HPDE6-E6E7 (cell line): ENCODE measurements at regions not wholly inside any gene's neighbourhood (a gene's known extent, or its start where the extent isn't known, plus 50 kb on each side); places are given as distances from the start of the nearest gene placed in this dataset.
"Not testable (repeated sequence)": the region's sequence is repeated elsewhere in the genome, so short reads cannot be mapped to it uniquely, and the experiment has no call there.

ENCODE experiments used
- DNase-seq: peaks from one replicate; pipeline ENCODE4 v3.0.0; 2011; ENCODE audit warnings: missing footprints; ENCODE audit errors: extremely low spot score

DNA sequence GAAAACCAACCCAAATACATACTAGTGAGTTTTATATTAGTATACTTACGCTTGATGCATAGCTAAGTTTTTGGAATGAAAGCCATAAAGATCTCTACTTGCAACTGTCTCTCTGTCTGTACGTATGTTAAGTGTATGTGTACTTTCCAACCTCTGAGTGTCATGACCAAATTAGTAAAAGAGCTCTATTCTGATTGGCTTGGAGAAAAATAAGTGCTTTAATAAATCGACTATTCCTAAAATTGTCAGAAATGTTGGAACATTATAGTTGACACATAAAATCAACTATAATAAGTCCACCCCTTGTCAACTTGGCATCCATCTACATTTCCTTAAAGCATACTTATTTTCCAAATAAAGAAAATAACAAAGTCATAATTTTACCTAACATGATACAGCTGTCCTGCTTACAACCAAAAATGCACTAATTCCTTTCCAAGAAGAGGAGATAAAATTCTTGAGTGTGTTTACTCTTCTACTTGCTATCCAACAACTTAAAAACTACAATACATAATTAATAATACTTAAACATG lies 507.4 kb upstream of the ATP2B1 start:
- DNase-seq: no peak

DNA sequence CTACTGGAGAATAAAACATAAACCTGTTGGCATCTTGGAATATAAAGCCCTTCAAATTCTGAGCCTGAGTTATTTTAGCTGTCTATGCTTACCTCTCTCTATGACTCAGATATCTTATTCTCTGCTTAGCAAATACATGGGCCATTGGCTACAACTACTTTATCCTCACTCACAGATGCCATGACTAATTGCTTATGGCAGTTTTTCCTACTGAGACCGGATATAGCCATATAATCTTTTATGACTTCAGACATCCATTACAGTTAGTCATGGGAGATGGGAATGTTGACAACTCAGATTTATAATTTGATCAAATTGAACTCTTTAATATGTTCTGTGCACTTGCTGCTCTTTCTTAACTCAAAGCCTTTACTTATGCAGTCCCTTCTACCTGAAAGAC lies 502.4 kb upstream of the ATP2B1 start:
- peak; percentile 48 for DNase-seq

DNA sequence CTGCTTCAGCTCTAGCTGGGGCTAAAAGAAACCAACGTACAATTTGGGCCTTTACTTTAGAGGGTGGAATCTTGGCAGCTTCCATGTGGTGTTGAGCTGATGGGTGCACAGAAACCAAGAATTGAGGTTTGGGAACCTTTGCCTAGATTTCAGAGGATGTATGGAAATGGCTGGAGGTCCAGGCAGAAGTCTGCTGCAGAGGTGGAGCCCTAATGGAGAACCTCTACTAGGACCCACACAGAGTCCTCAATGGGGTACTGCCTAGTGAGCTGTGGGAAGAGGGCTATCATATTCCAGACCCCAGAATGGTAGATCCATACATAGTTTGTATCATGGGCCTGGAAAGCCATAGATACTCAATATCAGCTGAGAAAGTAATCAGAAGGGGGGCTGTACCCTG lies 500.4 kb upstream of the ATP2B1 start:
- no peak for DNase-seq

DNA sequence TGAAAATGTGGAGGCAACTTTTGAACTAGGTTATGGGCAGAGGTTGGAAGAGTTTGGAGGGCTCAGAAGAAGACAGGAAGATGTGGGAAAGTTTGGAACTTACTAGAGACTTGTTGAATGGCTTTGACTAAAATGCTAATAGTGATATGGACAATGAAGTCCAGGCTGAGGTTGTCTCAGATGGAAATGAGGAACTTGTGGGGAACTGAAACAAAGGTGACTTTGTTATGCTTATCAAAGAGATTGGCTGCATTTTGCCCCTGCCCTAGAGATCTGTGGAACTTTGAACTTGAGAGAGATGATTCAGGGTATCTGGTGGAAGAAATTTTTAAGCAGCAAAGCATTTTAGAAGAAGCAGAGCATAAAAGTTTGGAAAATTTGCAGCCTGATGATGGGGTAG lies 499.7 kb upstream of the ATP2B1 start:
- not testable (repeated sequence) for DNase-seq

DNA sequence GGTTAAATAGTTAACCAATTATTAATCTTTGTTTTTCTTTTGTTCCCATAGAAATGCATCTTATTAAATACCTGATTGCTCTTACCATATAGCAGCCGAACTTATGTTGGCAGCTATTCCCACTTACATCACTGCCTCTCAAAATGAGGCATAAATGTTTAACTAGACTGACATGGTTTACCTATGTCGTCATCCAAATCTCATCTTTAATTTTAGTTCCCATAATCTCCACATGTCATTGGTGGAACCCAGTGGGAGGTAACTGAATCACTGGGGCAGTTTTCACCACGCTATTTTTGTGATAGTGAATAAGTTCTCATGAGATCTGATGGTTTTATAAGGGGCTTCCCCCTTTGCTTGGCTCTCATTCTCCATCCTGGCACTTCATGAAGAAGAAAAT lies 499.2 kb upstream of the ATP2B1 start:
- no peak for DNase-seq

DNA sequence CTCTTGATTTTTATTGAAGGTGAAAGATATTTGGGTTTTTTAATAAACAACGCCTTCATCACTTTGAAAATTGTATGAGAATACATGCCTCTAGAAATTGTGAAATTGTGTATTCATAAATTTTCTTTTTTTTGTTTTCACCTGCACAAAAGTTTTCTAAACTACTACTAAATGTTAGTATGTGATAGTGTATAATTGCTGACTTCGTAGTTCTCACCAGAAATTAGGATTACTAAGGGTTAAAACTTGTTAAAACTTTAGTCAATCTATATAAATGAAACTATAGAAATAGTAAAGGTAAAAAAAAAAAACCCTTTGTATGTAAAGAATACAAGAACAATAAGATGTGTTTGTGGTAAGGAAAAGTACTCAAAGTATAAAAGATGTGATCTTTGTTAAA lies 496.5 kb upstream of the ATP2B1 start:
- no peak for DNase-seq

DNA sequence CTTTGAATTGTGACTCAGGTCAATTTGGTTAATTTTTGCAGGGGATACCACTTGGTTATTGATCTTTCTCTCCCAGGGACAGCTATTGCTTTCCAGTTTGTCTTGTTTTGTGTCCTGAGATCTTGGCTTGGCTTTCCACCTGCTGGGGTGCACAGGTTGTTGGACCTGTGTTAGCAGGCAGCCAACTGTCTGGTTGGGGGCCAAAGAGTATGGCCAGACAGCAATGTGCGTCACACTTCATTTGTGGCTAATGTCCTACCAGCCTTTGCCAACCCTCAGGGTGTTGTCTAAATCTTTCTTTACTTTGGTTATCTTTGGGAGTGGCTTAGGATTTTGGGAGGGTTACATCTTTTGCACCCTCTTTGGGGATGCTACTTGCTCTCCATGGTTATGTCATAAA lies 494.9 kb upstream of the ATP2B1 start:
- no peak for DNase-seq

DNA sequence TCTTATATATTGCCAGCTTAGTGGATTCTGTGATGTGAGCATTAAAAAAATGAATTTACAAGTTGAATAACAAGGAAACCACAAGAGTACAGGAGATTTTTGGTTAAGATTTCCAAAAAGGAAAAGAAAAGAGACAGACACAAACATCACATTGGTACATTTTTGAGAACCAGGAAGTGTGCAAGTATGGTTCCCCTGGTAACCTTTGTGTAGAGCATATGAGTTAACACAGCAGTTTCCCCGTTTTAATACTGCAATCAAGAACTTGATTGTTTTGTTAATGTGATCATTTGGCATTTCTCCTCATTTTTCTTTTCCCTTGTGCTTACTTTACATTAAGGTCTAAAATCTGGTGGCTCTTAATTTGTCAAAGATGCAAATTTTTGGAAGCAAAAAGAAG lies 490.4 kb upstream of the ATP2B1 start:
- DNase-seq: no peak

DNA sequence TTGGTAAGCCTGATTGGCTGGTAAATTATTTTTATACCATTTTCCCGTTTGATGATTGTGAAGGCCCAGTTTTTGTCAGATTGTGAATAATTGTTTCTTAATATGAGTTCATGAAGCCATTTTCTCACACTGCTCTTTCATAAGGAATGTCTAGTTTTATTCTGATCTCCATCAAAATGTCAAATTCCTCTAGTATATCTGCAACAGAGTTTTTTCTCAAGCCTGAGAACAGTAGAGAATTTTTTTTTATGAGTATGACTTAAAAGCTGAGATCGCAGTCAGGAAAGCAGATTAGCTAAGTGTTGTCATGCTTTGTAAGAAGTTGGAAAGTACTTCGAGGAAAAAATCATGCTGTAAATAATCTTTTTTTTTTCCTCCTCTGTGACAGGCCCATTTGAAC lies 484.9 kb upstream of the ATP2B1 start:
- no peak for DNase-seq

DNA sequence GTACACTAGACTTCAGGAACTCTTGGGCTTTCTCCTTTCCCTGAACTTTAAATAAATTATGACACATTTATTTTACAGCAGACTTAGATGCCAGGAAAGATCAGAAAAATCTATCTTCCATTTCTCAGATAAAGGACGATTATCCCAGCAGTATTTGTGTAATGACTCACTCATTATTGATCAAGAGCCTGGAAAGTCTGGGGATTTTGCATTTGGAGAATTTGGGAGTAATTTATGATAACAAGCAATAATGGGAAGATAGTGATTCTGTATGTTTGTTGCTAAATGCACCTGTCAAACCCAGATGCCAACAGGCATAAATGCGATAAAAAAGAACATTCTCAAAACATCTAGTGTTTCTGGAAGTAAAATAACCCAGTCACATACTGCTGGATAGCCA lies 480.2 kb upstream of the ATP2B1 start:
- no peak for DNase-seq

DNA sequence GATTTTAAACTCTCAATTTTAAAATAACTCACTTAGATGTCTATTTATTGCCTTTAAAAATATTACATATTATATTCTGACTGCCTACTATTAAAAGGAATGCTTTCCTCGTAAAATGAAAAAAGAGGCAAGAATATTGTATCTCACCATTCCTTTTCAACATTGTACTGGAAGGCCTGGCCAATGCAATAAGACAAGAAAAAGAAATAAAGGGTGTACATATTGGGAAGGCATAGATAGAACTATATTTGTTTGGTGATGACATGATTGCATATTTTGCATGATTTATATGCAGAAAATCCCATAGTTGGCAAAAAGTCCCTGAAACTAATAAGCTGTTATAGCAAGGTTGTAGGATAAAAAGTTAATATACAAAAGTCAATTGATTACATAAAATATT lies 474.6 kb upstream of the ATP2B1 start:
- no peak for DNase-seq

DNA sequence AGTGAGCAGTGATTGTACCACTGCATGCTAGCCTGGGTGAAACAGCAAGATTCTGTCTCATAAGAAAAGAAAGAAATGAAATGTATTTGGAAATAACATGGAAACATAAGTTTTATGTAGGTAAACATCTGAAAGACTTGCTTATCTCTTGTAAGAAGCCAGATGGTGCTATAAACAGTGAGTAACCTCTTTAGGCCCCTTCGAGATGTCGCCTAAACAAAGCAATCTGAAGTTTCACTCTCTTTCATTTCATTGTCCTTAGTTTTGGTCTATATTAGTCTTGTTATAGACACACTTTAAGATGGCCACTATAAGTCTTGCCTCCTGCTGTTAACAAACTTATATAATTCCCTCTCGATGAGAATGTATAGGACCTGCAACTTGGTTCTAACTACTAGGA lies 472.6 kb upstream of the ATP2B1 start:
- no peak for DNase-seq

DNA sequence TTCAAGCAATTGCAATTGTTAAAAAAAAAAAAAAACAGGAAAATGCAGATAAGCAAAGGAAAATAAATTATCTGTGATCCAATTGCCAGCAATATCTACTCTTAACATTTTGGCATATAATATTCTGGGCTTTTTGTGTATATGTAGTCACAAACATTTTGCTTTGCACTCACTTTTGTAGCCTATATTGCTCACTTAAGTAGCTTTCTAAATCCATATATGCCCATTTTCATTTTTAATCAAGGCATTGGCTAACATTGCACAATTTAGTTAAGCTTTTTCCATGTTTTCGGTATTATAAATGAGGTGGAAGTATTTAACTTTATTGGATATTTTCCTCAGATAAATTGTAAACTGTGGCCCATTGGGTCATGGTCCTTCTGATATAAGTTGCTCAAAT lies 466.3 kb upstream of the ATP2B1 start:
- no peak for DNase-seq

DNA sequence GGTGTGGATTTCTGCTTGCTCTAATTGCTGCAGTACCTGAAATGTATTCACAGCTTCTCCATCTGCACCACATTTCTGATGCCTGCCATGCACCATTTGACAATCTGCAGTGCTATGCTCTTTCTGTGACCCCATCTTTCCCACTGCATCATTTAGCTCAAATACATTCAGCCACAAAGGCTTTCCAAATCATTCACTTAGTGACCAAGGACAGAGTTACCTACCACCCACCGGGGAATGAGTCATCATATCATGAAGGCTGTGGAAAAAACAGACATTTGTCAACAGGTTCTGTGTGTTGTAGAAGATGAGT lies 465.5 kb upstream of the ATP2B1 start:
- no peak for DNase-seq

DNA sequence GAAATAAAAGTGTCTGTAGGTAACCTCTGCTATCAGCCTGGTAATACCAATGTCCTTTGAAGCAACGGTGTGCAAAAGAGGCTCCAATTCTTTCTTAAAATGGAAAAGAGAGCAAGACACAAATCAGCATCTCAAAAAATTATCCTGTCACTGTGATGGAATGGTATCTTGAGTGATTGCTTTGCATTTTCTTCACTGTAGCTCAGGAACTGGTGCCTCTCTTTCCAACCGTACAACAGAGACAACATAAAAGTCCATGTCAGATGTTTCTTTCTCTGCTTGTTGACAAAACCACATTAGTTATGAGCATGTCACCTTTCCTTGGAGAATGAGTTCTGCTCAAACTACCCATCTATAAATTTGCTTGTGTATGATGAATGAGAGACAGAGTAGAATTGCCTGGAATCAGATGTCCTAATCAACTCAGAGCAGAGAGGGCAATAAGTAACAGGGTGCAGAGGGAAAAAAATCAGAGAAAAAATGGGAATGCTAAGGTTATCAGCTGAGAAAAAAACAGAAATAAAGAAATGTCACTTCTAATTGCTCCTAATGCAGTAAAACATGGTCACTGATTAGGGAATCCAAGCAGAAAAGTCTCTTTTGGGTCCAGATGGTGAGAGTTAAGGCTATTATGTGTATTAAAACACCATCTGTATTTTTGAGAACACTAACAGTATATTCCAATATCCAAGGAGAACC lies 465.0 kb upstream of the ATP2B1 start:
- DNase-seq: no peak

DNA sequence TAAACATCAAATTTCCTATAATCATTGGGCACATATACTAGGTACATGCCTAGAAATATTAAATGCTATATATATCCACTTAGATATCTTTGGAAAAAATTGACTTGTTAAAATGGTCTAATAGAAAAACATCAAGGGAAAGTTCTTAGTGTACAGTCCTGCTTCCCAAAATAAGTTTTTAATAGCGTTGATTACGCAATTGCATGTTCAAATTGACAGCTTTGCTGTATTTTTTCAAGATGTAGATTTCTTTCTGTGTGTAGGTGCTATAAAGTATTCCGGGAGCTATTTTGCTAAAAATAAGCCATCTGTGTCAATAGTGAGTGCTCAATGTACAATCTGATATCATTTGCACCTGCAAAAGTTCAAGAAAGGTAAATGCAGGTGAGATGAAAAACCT lies 463.9 kb upstream of the ATP2B1 start:
- DNase-seq: no peak

DNA sequence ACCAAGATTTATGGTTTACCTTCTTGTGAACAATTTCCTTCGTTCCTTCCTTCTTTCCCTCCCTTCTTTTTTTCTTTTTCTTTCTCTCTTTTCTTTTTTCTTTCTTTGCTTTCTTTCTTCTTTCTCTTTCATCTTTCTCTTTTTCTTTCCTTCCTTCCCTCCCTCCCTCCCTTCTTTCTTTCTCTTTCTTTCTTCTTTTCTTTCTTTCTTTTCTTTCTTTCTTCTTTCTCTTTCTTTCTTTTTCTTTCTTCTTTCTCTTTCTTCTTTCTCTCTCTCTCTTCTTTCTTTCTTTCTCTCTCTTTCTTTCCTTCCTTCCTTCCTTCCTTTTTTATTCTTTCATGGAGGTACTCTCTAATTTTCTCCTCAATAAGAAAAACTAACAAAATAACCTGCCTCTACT lies 462.1 kb upstream of the ATP2B1 start:
- DNase-seq: no peak

DNA sequence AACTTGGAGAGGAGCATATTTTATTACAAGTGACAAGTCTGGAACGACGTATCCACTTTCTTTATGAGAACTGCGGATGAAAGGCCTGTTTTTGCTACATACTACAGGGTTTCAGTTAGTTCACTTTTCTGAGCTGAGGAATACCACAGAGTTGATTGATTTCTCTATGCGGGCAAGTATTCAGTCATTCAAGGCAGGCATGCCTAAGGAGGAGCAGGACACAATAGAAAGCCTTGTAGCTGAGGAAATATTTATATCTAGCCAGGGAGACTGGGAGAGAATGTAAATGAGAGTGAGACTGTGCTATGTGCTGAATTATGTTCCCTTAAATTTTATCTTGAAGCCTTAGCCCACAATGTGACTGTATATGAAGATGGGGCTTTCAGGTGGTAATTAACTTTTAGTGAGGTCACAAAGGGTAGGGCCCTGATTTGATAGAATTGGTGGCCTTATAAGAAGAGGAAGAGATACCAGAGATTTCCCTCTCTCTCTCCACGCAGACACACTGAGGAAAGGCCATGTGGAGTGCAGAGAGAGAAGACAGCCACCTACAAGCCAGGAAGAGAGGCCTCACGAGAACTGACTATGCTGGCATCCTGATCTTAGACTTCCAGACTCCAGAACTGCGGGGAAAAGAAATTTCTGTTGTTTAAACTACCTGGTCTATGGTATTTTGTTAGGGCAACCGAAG lies 459.0 kb upstream of the ATP2B1 start:
- DNase-seq: no peak

DNA sequence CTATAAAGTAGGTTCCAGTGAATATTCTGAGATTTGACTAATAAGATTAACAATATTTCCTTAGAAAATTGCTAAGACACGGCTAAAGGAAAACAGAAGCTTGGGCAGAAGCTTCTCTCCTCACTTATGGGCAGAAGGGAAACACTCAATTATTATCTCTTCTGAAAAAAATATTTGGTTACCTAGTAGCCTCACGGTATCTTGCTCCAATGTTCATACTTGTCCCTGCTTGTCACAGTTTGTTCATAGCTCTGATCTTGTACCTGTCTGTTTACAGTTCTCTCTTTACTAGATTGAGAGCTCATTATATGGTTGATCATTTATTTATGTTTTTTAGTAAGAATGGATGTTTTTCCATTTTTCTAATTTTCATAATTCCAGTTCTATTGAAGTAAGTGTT lies 458.0 kb upstream of the ATP2B1 start:
- DNase-seq: no peak

DNA sequence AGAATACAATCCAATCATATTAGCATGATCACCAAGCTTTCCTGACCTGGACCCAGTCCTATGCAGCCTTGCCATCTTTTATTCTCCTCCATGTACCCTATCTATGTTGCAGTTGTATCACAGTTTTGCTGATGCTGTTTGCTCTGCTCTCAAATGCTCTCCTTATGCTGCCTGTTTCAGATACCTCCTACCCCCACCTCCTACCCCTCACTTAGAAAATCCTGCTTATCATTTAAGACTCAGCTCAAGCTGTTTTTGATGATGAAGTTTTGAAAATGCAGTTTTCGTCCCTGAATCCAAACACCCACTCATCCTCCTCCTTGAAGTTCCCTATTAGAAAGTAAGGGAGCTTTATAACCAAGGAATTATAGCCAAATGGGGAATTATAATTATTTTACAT lies 457.4 kb upstream of the ATP2B1 start:
- no peak for DNase-seq

DNA sequence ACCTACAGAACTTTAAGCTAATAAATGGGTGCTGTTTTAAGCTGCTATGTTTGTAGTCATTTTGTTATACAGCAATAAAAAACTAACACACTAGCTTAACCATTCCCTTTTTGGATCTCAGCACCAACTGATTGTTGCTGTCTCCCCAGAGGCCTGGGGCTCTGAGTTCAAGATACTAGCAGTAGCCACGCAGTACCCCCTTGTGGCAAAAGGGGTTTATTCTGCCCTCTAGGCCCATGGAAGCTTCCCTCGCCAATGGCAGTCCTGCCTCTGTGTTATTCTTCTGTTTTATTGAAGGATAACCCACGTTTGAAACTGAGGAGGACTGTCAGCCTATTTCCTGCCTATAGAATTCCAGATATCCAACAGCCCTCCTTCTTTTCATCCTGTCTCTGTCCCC lies 455.3 kb upstream of the ATP2B1 start:
- no peak for DNase-seq

DNA sequence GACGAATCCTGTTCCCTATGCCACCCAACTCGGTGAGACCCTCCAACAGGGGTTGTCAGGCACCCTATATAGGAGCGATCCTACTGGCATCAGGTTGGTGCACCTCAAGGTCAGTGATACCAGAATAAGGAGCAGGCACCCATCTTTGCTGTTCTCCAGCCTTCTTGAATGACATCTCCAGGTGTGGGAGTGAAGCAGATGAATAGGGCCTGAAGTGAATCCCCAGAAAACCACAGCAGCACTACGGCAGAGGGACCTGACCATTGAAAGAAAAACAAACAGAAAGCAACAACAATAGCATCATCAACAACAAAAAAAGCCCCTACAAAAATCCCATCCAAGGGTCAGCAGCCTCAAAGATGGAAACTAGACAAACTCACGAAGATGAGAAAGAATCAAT lies 445.2 kb upstream of the ATP2B1 start:
- no peak for DNase-seq

DNA sequence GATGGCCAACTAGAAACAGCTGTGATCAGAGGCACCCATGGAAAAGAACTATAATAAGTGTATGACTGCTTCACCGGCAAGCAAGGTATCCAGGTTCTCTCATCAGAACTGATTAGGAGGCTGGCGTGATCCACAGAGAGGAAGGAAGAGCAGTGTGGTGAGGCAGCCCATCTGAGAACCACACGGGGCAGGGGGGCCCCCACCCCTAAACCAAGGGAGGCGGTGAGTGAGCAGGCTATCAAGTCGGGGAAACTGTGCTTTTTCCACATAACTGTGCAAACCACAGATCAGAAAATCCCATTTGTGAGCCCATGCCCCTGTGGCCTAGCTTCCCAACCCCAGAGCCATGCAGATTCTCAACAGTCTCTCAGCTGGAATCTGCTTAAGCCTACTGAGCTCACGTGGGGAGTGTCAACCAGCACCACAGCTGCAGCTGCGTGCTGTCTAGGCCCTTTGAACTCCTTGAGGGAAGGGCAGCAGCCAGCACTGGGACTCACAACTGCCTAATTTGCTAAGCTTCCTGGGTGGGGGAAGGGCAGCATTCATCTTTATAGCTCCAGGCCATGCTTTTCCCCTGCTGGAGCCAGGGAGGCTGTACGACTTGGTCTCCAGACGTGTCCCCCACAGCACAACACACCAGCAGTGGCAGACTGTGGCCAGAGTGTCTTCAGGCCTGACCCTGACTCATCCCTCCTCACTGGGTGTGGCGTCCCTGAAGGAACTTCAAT lies 444.4 kb upstream of the ATP2B1 start:
- DNase-seq: no peak
